ENCODE measurements at regions not wholly inside any gene's neighbourhood (a gene's known extent, or its start where the extent isn't known, plus 50 kb on each side); places are given as distances from the start of the nearest gene placed in this dataset.
"Not testable (repeated sequence)": the region's sequence is repeated elsewhere in the genome, so short reads cannot be mapped to it uniquely, and the experiment has no call there.

DNA sequence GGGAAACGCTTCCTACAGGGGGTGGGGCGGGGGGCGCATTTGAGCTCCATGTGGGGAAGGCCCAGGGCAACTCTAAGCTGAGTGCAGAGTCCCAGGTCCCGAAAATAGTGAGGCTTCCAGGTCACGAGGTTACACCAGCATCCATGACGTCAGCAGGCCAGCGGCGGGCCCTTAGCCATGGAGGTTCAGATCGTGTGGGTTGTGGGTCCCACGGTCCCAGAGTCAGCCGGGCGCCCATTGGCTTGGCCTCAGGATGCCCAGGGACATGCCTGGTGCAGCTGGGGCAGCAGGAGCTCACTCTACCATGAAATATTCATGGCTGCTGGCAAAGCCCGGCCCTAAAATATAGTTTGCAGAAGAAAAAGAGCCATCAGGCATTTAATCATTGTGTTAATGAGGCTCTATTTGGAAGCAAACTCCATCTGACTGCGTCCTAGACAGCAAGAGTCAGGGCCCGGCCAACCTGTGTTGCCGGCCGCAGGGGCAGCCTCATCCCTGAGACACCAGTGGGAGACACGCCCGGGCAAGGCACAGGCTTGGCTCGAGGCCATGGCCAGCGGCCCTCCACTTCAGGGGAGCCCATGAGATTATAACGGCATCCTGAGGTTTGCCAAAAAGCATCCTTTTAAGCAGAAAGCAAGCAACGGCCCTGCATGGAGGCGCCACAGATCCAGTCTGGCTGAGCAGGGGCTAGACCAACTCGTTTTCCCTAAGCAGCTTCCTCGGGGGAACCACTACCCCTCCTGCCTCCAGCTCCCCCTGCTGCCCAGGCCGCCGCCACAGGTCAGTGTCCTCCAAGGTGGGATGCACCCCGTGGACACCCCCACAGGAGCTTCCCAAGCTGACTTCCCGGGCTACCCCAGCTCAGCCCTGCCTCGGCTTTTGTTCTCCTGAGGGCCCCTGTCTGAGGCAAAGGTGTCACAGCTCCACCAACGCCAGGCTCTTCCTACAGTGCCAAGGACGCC lies 108.9 kb upstream of the PPP1R26 start:
- no peak for DNase-seq

DNA sequence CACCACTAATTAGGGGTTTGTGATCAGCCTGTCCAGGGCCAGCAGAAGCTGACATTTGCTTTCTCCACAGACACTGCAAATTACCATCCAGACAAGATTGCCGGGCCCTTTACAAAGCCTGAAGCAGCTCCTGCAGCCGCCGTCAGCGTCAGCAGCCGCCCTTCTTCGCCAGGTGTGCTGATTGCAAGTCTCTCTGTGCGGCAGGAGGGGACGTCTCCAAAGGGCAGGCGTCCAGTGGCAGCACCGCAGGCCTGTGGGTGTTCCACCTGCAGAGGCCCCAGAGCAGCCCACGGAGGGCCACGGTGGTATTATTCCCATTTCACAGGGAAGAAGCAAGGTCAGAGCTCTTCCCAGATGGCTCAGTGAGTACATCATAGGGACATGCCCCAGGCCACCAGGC lies 108.0 kb upstream of the PPP1R26 start:
- DNase-seq, result no peak

DNA sequence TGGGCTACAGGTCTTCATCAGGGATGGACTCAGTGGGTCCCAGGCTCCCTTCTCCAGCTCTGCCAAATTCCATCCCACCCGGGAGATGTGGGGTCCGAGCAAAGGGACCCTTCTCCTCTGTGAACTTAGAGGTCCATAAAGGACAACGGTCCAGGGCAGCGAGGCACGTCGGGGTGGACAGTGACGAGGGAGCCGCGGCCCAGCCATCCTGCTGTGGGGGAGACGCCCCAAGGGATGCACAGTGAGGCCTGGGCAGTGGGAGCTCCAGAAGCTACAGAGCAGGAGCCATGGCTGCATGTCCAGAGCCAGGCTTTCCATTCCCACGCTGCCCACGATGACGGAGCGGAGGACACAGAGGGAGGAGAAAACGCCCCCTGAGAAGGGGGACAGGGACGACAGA lies 107.5 kb upstream of the PPP1R26 start:
- no peak for DNase-seq

DNA sequence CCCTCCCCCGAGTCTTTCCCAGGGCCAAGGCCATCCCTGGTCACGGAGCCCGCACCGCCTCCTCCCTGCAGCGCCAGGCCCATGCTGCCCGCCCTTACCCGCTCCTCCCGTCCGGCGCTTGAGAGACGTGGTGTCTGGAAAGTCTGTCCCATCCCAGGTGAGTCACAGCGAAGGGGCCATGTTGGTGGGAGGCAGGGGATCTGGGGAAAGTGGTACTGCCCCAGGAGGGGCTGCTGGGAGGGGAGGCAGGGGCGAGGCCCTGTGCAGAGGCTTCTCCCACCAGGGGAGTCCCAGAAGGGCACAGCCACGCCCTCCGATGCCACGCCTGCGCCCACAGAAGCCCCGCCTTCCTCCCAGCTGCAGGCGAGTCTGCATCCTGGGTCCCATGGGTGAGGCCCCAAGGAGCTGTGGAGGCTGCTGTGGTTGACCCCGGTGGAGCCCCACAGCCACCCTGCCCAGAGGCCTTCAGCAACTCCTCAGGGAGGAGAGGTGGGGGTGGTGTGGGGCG lies 107.0 kb upstream of the PPP1R26 start:
- DNase-seq, result no peak

DNA sequence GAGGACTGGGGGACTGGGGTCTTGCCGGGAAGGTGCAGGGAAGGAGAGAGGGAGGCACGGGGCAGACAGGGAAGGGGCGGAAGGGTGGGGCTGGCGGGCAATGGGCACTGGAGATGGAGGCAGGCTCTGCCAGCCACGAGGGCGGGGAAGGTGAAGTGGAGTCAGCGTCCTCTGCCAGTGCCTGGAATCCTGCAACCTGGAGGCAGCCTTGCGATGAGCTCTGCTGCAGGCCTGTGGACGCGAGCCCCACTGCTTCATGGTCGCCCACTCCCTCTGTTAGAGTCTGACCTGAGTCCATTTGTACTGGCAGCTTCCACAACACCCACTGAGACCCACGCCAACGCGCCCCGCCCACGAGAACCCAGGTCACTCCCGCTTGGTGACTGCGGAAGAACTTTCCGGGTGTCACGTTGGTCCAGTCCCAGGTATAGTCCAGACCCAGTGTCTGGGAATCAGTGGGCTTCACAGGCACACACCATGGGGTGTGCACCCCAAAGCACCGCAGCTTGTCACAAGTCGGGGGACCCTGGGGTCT lies 106.4 kb upstream of the PPP1R26 start:
- no peak for DNase-seq

- no peak for DNase-seq
Observed at GRCh38 chr9:135373820-135374219, 105.8 kb upstream of the PPP1R26 start.

- DNase-seq, result no peak
Observed at GRCh38 chr9:135374591-135374990, 105.0 kb upstream of the PPP1R26 start.

GRCh38 chr9:135375001-135375400 lies 104.6 kb upstream of the PPP1R26 start:
- no peak for DNase-seq

GRCh38 chr9:135376511-135377265 lies 102.9 kb upstream of the PPP1R26 start:
- no peak for DNase-seq

DNA sequence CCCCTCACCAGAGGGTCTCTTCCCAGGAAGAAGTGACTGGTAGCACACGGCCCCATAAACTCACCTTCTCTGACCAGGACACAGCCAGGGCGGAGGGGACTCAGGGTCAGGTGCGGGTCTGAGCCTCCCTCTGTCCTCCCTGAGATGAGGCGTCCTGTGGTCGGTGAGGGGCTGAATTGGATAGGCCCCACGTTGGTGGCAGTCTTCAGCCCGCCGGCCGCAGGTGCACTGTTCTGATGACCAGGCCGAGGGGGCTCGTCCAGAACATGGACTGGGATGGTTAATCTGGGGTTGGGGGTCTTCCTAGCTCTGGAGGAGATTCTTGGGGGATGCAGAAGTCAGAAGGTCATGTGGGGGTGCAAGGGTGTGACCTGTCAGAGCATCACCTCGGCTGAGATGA lies 102.2 kb upstream of the PPP1R26 start:
- DNase-seq, result no peak

- DNase-seq, result no peak
Observed at GRCh38 chr9:135378751-135379150, 100.8 kb upstream of the PPP1R26 start.

GRCh38 chr9:135379540-135380267 lies 99.9 kb upstream of the PPP1R26 start:
- no peak for DNase-seq

DNA sequence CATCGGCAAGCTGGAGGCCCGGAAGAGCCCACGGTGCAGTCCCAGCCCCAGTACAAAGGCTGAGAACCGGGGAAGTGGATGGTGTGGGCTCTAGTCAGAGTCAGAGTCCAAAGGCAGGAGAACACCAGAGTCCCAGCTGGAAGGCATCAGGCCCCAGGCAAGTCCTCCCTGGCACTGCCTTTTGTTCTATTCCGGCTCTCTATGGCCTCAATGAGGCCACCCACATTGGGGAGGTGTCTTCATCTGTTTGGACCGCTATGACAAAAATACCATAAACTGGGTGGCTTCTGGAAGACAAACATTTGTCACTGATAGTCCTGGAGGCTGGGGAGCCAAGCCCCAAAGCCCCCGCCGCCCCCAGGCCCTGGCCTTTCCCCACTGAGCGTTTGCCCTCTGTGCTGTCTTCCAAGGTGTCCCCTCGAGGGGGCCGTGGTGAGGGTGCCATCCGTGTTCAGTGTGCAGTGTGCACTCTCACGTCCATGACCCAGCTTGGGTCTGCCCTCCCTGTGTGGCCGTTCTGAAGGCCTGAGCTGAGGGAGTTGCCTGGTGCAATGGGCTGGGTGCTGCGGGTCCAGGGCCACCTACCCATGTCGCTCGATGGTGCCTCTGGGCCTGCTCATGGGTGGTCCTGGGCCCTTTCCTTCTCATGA lies 99.1 kb upstream of the PPP1R26 start:
- DNase-seq, result no peak

DNA sequence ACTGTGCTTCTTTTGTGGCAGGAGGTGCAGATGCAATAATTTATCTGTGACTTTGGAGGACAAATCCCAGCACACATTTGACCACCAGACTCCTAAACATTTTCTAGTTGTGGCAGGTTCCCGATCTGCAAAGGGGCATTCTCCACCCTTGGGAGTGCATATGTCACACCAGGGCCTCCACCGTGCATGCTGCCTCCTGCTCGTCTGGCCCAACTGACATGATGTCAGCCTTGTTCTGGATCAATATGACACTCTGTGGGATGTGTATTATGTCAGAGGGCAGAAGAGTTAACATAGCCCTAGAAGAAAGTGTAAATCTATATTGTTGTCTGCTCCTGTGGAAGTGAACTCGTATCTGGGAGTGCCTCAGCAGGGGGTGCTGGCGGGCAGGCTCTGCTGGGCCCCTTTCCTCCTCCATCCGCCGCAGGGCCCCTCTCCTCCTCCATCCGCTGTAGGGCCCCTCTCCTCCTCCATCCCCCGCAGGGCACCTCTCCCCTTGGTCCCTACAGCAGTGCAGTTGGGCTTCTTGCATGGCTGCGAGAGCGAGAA lies 97.7 kb upstream of the PPP1R26 start:
- DNase-seq, result no peak

GRCh38 chr9:135384226-135384625 lies 95.4 kb upstream of the PPP1R26 start:
- DNase-seq, result no peak

DNA sequence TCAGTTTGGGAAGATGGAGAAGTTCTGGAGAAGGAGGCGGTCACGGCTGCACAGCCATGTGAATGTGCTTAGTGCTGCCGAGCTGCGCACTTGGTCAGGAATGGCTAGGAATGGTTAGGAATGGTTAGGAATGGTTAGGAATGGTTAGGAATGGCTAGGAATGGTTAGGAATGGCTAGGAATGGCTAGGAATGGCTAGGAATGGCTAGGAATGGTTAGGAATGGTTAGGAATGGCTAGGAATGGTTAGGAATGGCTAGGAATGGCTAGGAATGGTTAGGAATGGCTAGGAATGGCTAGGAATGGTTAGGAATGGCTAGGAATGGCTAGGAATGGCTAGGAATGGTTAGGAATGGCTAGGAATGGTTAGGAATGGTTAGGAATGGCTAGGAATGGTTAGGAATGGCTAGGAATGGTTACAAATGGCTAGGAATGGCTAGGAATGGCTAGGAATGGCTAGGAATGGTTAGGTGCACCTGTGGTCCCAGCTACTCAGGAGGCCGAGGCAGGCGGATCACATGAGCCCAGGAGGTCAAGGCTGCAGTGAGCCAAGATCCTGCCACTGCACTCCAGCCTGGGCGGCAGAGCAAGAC lies 94.7 kb upstream of the PPP1R26 start:
- DNase-seq, result not testable (repeated sequence)

- no peak for DNase-seq
Observed at GRCh38 chr9:135385793-135386192, 93.8 kb upstream of the PPP1R26 start.

DNA sequence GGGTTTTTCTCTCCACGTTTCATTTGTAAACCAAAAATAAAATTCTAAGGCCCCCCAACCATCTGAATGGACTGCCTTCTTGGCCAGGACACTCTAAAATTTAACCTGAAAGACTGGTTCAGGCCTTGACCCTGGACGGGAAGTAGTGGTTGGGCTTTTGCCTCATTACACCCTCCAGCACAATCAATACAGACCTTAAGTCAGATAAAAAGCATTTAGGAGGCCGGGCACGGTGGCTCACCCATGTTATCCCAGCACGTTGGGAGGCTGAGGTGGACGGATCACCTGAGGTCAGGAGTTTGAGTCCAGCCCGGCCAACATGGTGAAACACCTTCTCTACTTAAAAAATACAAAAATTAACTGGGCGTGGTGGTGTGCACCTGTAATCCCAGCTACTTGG lies 91.6 kb upstream of the PPP1R26 start:
- DNase-seq, result no peak

- no peak for DNase-seq
Observed at GRCh38 chr9:135388530-135388929, 91.1 kb upstream of the PPP1R26 start.

DNA sequence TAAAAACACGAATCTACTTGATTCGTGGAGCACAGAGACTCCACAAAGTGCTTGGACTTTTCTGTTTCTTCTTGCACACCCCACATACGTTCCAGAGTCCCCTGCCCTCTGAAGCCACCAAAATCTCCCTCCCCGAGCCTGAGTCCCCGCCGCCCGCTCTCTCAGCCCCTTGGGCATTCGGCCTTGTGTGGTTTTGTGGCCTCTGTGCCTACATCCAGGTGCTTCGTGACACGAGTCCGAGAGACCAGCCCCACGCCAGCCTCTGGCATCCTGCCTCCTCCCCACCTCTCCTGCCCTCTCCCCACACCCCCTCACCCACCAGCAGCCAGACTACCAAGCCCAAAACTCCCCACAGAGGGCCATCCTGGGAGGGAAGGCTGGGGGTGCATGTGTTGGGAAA lies 87.8 kb upstream of the PPP1R26 start:
- no peak for DNase-seq

DNA sequence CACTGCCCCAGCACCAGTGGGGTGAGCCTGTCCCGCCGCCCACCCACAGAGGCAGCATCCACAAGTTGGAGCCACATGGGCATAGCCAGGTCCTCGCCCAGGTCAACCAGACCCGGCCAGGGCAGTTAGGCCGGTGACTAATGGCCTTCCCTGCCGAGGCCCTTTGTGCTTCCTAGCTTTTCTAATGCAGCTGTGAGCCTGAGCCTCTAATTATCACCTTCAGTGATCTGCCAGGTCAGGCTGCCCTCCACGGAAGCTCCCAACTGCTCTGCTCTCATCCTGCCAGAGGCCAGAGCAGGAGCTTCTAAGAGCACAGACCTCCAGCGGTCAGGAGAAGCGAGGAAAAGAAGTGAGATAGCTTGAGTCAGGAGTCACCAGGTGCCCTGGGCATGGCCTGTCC lies 87.1 kb upstream of the PPP1R26 start:
- no peak for DNase-seq

DNA sequence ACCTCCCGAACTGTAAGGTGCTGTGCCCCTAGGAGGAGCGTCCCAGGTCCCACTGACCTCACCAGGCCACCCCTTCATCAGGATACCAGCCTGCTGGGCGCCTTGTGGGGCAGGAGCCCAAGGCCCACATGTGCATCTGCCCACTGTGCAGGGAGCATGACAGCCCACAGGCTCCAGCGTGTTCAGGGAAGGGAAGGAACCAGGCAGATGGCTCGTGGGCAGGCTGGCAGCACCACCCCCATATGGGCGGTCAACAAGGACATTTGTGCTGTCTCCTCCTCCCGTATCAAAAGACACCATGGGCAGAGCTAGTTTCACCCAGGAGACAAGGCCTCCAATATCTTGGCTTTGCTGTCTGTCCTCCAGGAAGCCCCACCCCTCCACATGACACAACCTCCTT lies 85.5 kb upstream of the PPP1R26 start:
- no peak for DNase-seq
